ENCODE measurements at regions not wholly inside any gene's neighbourhood (a gene's known extent, or its start where the extent isn't known, plus 50 kb on each side); places are given as distances from the start of the nearest gene placed in this dataset.

DNA sequence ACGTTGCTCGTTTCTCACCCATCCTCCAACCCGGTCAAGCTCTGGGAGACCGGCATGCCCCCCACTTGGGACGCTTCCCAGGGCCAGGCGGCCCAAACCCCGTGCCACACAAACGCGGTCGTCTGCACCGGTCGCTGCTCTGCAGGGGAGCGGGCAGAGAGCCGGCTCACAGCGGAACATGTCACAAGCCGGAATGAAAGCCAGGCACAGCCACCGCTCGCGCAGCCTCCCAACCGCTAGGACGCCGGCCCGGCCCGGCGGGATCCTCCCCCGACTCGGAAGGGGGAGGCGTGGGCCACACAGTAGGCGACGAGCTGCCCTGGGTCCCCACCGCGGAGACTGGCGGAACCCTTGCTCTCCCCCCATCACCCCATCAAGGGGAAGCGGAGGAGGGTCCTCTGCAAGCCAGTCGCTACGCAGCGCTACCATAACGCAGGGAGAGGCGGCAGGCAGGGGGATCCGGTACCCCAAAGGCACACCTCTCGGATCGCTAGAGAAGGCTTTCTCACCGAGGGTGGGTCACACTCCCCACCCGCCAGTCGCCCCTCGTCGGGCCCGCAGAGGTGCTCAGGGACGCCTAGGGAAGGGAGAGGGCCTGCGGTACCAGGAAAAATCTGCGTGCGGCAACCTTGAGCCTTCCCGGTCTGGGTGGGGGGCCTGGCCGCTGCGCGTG is 768.4 kb upstream of the DEFB115 start:
- TF ChIP-seq POLR2A (IDR thresholded peaks at IDR 0.05; ENCODE audit: low read length): no peak
- TF ChIP-seq GATA1 (IDR thresholded peaks at IDR 0.05; ENCODE audit: low read depth, low read length): no peak

Data from erythroblast (primary cell).